ENCODE measurements at regions not wholly inside any gene's neighbourhood (a gene's known extent, or its start where the extent isn't known, plus 50 kb on each side); places are given as distances from the start of the nearest gene placed in this dataset.

GRCh38 chr2:53558867-53559266 is 208.7 kb upstream of the CHAC2 start:
- Histone ChIP-seq H3K4me3 (ENCODE audit: control insufficient read depth in 2 of 3, extremely low read depth in 1 of 3, insufficient read depth in 2 of 3, low read depth in 1 of 3, low read length in 3 of 3) (no peak overlapping the region), H3K36me3 (ENCODE audit: control insufficient read depth in 2 of 2, extremely low read depth in 1 of 2, insufficient read depth in 2 of 2, low read length in 2 of 2) (no peaks in the 10 kb centered on the region), H3K79me2 (ENCODE audit: control insufficient read depth, insufficient read depth, low read length) (no peaks in the 10 kb centered on the region), H3K9me3 (ENCODE audit: control insufficient read depth, low read depth, low read length) (peaks cover 9% of the 10 kb centered on the region), H3K4me1 (ENCODE audit: control insufficient read depth, extremely low read depth, insufficient read depth, low read length) (peaks cover 7% of the 10 kb centered on the region), H2AFZ (ENCODE audit: control insufficient read depth, low read length) (no peak overlapping the region), H3K27me3 (ENCODE audit: control insufficient read depth, extremely low read depth, insufficient read depth, low read length) (no peaks in the 10 kb centered on the region), H3K4me2 (ENCODE audit: control insufficient read depth, extremely low read depth, insufficient read depth, low read depth, low read length) (no peak overlapping the region), H3K27ac (ENCODE audit: control insufficient read depth, insufficient read depth, low read length) (peak overlapping the region; percentile 19), H3K9me1 (ENCODE audit: control insufficient read depth, extremely low read depth, insufficient read depth, low read length) (no peaks in the 10 kb centered on the region), H4K20me1 (ENCODE audit: control insufficient read depth, extremely low read depth, insufficient read depth, low read length) (no peaks in the 10 kb centered on the region), H3K9ac (ENCODE audit: control insufficient read depth, extremely low read depth, insufficient read depth, low read length) (no peak overlapping the region)
- TF ChIP-seq EZH2 (IDR thresholded peaks at IDR 0.05; ENCODE audit: low read length) (no peak), CTCF (optimal IDR thresholded peaks at IDR 0.05 in 1 of 3, IDR thresholded peaks at IDR 0.05 in 1 of 3, conservative IDR thresholded peaks at IDR 0.05 in 1 of 3; ENCODE audit: extremely low read depth in 1 of 3, insufficient read depth in 2 of 3, low read length in 3 of 3) (no peak)
- dilution Hi-C loops (cut with MboI; ENCODE audit: extremely low pct_ligation_motif_present, low sequenced_read_pairs) = no loop called here
- DNase-seq (ENCODE audit: low read depth, low spot score) = no peak
- no peak for FAIRE-seq

DNA sequence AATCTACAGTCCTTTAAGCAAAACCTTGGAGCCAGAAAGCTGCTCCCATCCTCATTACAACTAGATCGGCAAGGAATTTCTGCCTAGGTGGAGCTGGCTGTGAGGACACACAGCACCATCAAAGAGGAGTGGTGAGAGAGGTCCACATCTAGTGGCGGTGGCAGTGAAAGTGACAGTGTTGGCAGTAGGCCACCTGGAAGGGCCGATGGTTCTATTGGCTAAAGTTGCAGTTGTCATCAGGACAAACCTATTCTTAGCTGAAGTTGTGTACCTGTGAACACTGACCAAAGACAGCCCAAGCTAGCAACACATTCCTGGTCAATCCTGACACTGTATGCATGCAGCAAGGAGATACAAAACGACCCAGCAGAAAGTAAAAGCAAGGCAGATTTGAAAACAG is 218.1 kb upstream of the CHAC2 start:
- peaks cover 11% of the 10 kb centered on the region for H3K4me1 ChIP-seq (ENCODE audit: control insufficient read depth, extremely low read depth, insufficient read depth, low read length)
- DNase-seq (ENCODE audit: low read depth, low spot score) = no peak
- no peaks in the 10 kb centered on the region for H3K9me1 ChIP-seq (ENCODE audit: control insufficient read depth, extremely low read depth, insufficient read depth, low read length)
- H3K27me3 ChIP-seq (ENCODE audit: control insufficient read depth, extremely low read depth, insufficient read depth, low read length) = no peaks in the 10 kb centered on the region
- no peak overlapping the region for H3K27ac ChIP-seq (ENCODE audit: control insufficient read depth, insufficient read depth, low read length)
- H3K9me3 ChIP-seq (ENCODE audit: control insufficient read depth, low read depth, low read length) = peaks cover 4% of the 10 kb centered on the region
- no peaks in the 10 kb centered on the region for H4K20me1 ChIP-seq (ENCODE audit: control insufficient read depth, extremely low read depth, insufficient read depth, low read length)
- no peak overlapping the region for H2AFZ ChIP-seq (ENCODE audit: control insufficient read depth, low read length)
- H3K9ac ChIP-seq (ENCODE audit: control insufficient read depth, extremely low read depth, insufficient read depth, low read length) = no peak overlapping the region
- H3K79me2 ChIP-seq (ENCODE audit: control insufficient read depth, insufficient read depth, low read length) = no peaks in the 10 kb centered on the region
- TF ChIP-seq EZH2 (IDR thresholded peaks at IDR 0.05; ENCODE audit: low read length) (no peak), CTCF (optimal IDR thresholded peaks at IDR 0.05 in 1 of 3, IDR thresholded peaks at IDR 0.05 in 1 of 3, conservative IDR thresholded peaks at IDR 0.05 in 1 of 3; ENCODE audit: extremely low read depth in 1 of 3, insufficient read depth in 2 of 3, low read length in 3 of 3) (no peak)
- H3K4me3 ChIP-seq (ENCODE audit: control insufficient read depth in 2 of 3, extremely low read depth in 1 of 3, insufficient read depth in 2 of 3, low read depth in 1 of 3, low read length in 3 of 3) = no peak overlapping the region
- H3K36me3 ChIP-seq (ENCODE audit: control insufficient read depth in 2 of 2, extremely low read depth in 1 of 2, insufficient read depth in 2 of 2, low read length in 2 of 2) = no peaks in the 10 kb centered on the region
- dilution Hi-C loops (cut with MboI; ENCODE audit: extremely low pct_ligation_motif_present, low sequenced_read_pairs) = no loop called here
- FAIRE-seq = no peak
- no peak overlapping the region for H3K4me2 ChIP-seq (ENCODE audit: control insufficient read depth, extremely low read depth, insufficient read depth, low read depth, low read length)
